C4-2B (cell line): ENCODE measurements at regions not wholly inside any gene's neighbourhood (a gene's known extent, or its start where the extent isn't known, plus 50 kb on each side); places are given as distances from the start of the nearest gene placed in this dataset.

Experiments
- ZFX ChIP-seq: fragments of 450-650 bp; IDR thresholded peaks from 2 replicates; pipeline ENCODE4 v1.6.1; 2017
- TF ChIP-seq, protein P1 (sequence below): fragments of 450-650 bp; conservative IDR thresholded peaks from 2 replicates; pipeline ENCODE4 v1.5.1; 2017; ENCODE audit warnings: mild to moderate bottlenecking

DNA sequence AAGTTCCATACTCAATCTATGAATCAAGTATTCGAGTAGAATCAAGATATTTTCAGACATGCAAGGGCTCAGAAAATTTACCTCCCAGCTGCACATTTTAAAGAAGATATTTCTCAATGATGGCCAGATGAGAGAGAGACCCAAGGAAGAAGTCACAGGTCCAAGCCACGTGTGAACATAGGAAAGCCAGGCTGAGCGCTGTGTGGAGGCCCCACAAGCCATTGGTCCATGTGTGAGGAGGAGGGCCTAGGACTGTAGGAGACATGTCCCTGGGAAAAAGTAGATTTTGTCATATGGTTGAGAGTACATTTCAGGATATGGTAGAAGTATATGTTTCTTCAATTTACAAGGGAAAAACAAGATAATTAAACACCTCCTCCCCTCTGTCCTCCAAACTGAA is 115.8 kb upstream of the RPS23 start:
- TF ChIP-seq, protein P1, sequence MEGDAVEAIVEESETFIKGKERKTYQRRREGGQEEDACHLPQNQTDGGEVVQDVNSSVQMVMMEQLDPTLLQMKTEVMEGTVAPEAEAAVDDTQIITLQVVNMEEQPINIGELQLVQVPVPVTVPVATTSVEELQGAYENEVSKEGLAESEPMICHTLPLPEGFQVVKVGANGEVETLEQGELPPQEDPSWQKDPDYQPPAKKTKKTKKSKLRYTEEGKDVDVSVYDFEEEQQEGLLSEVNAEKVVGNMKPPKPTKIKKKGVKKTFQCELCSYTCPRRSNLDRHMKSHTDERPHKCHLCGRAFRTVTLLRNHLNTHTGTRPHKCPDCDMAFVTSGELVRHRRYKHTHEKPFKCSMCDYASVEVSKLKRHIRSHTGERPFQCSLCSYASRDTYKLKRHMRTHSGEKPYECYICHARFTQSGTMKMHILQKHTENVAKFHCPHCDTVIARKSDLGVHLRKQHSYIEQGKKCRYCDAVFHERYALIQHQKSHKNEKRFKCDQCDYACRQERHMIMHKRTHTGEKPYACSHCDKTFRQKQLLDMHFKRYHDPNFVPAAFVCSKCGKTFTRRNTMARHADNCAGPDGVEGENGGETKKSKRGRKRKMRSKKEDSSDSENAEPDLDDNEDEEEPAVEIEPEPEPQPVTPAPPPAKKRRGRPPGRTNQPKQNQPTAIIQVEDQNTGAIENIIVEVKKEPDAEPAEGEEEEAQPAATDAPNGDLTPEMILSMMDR, result no peak
- TF ChIP-seq ZFX, result no peak
